AG04449 (cell line): ENCODE measurements at regions not wholly inside any gene's neighbourhood (a gene's known extent, or its start where the extent isn't known, plus 50 kb on each side); places are given as distances from the start of the nearest gene placed in this dataset.

Experiments used
- CTCF ChIA-PET: fragments of 350-600 bp; formaldehyde crosslinking; extraction: SDS; loops from one replicate; lab custom pipeline; 2021; ENCODE audit warnings: antibody characterized with exemption; lab: Yijun Ruan, JAX
- POLR2A ChIA-PET: fragments of 400-600, 350-600 bp; formaldehyde crosslinking; extraction: SDS; loops from one replicate; lab custom pipeline; 2020; ENCODE audit warnings: antibody characterized with exemption, inconsistent platforms; lab: Yijun Ruan, JAX
- DNase-seq: peaks from one replicate; pipeline ENCODE4 v3.0.0-alpha.2; 2010; ENCODE audit warnings: low read depth, low spot score
- H3K4me3 ChIP-seq: 2 replicates; pipeline ENCODE4 v1.5.1; 2011; ENCODE audit warnings: low read depth, mild to moderate bottlenecking, control low read depth, low read length
- CTCF ChIP-seq: IDR thresholded peaks from one replicate; pipeline ENCODE4 v1.5.1; 2011; ENCODE audit warnings: mild to moderate bottlenecking, moderate library complexity, low read length, control low read depth, inconsistent platforms; ENCODE audit not compliant: insufficient read depth; ENCODE audit errors: missing control alignments

DNA sequence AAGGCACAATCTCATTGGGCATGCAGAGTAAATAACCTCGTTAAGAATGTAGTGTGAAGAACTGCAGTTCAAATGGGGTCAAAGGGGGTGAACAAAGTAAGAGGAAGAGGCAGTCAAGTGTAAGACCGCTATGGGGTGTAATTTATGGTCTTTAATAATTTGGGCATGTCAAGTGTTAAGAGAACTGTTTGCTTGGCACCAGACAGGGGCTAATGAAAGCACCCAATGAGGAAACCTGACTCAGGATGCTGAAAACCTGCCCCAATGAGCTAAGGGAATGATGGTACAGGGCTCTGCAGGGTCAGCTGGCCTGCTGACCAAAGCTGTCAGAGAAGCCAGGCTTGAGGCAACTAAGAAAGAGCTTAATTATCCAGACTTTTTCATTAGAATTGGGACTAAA lies 368.1 kb downstream of the DTWD2 start:
- TF ChIP-seq CTCF: no peak
- POLR2A ChIA-PET: no interaction called here
- no peak overlapping the region for H3K4me3 ChIP-seq

GRCh38 chr5:118619823-118620222 lies 368.5 kb downstream of the DTWD2 start:
- ChIA-PET CTCF (interaction anchor here (1.0 kb wide), 1 partner anchor 10 kb away, joined by 3 read pairs; no protein-coding TSS in a partner anchor), POLR2A (no interaction called here)
- no peak for DNase-seq
- H3K4me3 ChIP-seq: no peak overlapping the region
- TF ChIP-seq CTCF: no peak

More for the DNA sequence above, 368.1 kb downstream of the DTWD2 start:
- CTCF ChIA-PET: no interaction called here
- no peak for DNase-seq

- CTCF ChIA-PET: no interaction called here
These were observed 372.1 kb downstream of the DTWD2 start for GRCh38 chr5:118616281-118616680.

GRCh38 chr5:118614731-118615456 lies 373.5 kb downstream of the DTWD2 start:
- no peak overlapping the region for H3K4me3 ChIP-seq
- ChIA-PET POLR2A (interaction anchor here (0.6 kb wide), 1 partner anchor 239 kb away, joined by 3 read pairs; no protein-coding TSS in a partner anchor), CTCF (no interaction called here)
- no peak for DNase-seq
- no peak for TF ChIP-seq CTCF

More at GRCh38 chr5:118616281-118616680, 372.1 kb downstream of the DTWD2 start:
- POLR2A ChIA-PET: no interaction called here
- no peak for TF ChIP-seq CTCF
- DNase-seq: no peak
- H3K4me3 ChIP-seq: no peak overlapping the region

GRCh38 chr5:118611332-118611945 lies 376.9 kb downstream of the DTWD2 start:
- peak; percentile 71 for TF ChIP-seq CTCF
- POLR2A ChIA-PET: no interaction called here
- H3K4me3 ChIP-seq: no peak overlapping the region
- CTCF ChIA-PET: interaction anchor here (0.7 to 1.3 kb wide), 5 partner anchors 15 to 1157 kb away, joined by 3 to 4 read pairs (median 3); no protein-coding TSS in a partner anchor
- no peak for DNase-seq

DNA sequence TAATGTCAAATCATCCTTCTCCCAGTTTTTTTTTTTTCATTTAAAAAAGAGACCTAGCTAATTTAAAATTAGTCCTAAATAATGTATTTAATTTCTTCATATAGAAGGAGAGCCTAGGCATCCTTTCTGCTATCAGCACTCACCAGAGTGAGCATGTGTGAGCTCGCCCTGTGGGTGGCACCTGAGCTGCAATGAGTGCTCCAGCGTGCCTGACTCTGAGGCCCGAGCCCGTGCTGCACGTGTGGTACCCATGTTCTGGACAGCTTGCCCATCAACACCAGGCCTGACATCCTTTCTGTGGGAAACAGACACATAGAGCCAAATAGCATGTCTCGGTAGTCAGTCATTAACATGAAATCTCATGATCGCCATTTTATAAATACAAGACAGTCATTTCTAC lies 381.4 kb downstream of the DTWD2 start:
- no peak overlapping the region for H3K4me3 ChIP-seq
- TF ChIP-seq CTCF: no peak
- no peak for DNase-seq
- ChIA-PET CTCF (interaction anchor here (0.8 kb wide), 1 partner anchor 11 kb away, joined by 3 read pairs; no protein-coding TSS in a partner anchor), POLR2A (no interaction called here)
